HG02885 (cell line): ENCODE measurements at regions not wholly inside any gene's neighbourhood (a gene's known extent, or its start where the extent isn't known, plus 50 kb on each side); places are given as distances from the start of the nearest gene placed in this dataset.
A peak's percentile ranks its signal among the peaks of the same experiment; 100 is the strongest.
"Not testable (repeated sequence)": the region's sequence is repeated elsewhere in the genome, so short reads cannot be mapped to it uniquely, and the experiment has no call there.

Experiments used
- ATAC-seq: cut with Tn5 transposase; IDR thresholded peaks from one replicate; pipeline ENCODE4 v1.9.1; 2021; ENCODE audit warnings: mild to moderate bottlenecking; ENCODE audit not compliant: unreplicated experiment, poor library complexity

DNA sequence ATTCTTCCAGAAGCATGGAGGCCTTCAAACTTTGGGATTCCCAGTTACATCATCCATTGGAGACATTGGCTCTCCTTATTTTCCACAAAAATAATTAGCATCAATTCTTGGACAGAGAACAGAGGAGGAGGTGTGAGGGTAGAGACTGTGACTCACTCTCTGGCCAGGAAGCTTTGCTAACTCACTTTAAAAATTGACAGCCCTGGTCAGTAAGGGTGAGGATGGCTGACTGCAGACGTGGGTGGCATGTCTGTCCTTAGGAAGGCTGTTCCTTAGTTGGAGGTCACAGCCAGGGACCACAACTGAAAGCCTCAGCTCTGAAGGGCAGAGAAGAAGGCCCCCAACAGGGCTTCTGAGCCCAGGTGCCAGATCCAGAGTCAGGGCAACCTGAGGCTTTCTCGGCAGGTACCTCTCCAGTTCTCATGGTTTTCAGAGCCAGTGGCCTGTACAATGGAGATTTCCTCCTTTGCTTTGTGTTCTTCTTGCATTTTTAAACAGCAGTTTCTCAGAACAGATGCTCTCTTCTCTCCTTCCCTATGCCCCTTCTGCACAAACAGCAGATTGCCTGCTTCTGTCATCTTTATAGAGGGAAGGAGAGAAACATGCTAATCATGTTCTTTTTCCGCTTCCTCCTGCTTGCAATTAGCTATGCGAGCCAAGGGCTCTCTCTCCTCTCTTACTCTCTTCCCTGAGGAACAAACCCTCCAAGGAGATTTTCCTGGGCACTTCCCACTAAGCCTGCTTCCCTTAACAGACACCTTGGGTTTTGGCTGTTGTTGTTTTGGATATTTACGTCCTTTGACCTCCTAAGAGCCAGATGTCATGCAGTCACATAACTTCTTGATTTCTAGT lies 92.5 kb upstream of the ZNF366 start:
- no peak for ATAC-seq

GRCh38 chr5:72599065-72599433 lies 91.8 kb upstream of the ZNF366 start:
- ATAC-seq, result no peak

DNA sequence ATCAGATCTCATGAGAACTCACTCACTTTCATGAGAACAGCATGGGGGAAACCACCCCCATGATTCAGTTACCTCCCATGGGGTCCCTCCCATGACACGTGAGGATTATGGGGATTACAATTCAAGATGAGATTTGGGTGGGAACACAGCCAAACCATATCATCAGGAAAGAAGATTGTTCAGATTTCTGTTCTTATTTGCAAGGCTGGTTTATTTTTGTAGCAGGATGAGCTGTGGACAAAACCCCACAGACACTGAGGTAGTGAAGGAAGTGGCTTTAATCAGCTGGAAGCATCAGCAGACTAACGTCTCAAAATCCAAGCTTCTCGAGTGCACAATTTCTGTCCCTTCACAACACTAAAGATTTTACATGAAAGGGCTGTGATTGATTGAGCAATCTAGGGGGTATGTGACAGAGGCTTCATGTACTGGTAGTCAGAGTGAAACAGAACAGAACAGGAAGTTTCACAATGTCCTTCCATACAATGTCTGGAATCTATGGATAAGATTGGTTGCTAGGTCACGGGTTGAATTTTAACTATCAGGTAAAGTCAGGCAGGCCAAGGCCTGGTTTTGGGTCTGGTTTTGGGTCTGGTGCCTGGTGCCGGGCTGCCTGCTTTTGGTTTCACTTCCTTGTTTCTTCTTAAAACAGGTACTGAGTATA lies 91.3 kb upstream of the ZNF366 start:
- no peak for ATAC-seq

DNA sequence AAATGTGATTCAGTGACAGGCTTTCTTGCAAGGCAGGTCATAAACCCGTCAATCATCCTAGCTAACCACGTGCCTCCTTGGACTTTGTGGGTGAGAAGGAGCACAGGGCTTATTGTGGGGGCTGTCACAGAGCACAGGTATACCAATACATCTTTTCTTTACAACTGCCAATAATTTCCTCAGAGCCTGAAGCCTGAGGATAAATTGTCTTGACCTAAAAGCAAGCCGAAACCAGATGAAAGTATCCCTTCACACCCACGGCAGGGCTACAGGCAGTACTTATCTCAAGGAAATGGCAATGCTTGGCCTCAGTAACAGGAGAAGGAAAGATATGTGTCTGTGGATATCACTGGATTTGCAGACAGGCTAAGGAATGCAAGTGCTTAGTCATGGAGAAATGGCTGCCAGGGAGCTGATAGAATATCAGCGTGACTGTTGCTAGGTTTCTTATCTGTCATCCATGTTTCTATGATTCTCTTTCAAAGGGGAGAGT lies 90.3 kb upstream of the ZNF366 start:
- no peak for ATAC-seq

DNA sequence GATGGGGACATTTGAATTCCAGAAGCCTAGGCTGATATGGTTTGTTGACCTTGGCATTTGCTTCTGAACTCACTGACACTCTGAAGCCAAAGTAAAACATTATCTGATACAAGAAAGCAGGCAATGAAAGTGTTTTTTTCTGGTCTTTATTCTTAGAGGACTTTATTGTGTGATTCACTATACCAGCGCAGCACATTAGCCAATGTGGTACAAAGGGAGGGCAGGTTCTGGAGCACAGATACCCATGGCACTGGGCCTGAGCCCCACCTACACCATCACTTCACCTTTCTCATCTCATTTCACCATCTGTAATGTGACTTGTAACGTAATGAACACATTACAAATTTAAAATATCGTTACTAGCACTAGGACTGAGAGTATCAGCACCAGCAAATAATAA lies 89.7 kb upstream of the ZNF366 start:
- ATAC-seq, result no peak

GRCh38 chr5:72588640-72589039 lies 81.4 kb upstream of the ZNF366 start:
- no peak for ATAC-seq

GRCh38 chr5:72587661-72588308 lies 80.6 kb upstream of the ZNF366 start:
- ATAC-seq, result no peak

DNA sequence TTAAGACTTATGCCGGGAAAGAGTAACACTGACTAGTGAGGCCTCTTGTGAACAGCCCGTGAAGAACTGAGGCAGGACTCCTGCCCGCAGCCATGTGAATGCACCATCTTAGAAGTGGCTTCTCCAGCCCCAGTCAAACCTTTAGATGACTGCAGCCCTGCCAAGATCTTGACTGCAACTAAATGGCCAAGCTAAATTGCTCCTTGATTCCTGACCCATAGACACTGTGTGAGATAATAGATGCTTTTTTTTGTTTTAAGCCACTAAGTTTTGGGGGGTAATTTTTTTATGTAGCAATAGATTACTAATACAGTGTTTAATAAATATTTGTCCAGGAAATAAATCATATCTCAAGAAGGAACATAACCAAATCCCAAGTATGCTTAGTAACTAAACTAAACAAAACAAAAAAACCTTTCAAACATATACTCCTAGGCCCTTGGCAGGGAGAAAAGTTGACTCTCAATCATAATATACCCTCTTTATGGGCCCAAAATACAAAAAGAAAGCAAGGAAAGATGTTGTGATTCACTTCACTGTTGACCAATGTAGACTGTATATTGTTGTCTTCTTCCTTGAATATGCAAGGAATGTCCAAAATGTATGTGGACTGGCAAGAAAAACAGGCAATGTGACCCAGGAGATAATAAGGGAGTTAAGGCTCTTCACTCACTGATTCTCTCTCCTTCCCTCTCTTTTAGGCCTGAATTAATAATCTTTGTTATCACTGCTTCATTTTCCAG lies 79.7 kb upstream of the ZNF366 start:
- no peak for ATAC-seq

- peak; percentile 64 for ATAC-seq
These were observed 77.3 kb upstream of the ZNF366 start for GRCh38 chr5:72584466-72584865.

GRCh38 chr5:72579290-72579689 lies 72.1 kb upstream of the ZNF366 start:
- not testable (repeated sequence) for ATAC-seq

- no peak for ATAC-seq
These were observed 65.1 kb upstream of the ZNF366 start for GRCh38 chr5:72572236-72572765.

DNA sequence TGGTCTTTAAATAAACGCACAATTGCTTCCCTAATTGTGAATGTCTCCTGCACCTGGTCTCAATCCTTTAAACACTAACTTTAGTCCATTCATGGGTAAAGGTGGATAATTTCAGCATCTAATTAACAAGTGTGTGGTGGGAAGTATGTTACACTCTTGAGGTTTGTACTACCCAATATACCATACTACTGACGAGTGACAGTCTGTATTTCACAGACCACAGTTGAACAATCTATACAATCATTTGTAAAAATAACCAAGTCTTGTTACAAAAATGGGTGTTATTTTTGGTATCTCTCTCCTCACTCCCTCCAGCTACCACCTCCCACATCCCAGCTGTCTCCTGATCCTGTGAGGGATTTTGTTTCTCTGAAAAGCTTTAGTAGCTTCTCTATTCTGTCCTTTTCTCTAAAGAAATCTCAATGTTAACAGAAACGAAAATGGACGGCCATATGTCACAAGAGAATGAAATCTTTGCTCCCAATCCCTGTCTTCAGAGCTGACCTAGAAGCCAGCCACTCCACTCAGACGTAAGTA lies 62.3 kb upstream of the ZNF366 start:
- ATAC-seq, result no peak

- no peak for ATAC-seq
These were observed 59.5 kb upstream of the ZNF366 start for GRCh38 chr5:72566746-72567145.

- no peak for ATAC-seq
These were observed 58.5 kb upstream of the ZNF366 start for GRCh38 chr5:72565513-72566289.

- ATAC-seq, result no peak
These were observed 55.5 kb upstream of the ZNF366 start for GRCh38 chr5:72562717-72563116.

DNA sequence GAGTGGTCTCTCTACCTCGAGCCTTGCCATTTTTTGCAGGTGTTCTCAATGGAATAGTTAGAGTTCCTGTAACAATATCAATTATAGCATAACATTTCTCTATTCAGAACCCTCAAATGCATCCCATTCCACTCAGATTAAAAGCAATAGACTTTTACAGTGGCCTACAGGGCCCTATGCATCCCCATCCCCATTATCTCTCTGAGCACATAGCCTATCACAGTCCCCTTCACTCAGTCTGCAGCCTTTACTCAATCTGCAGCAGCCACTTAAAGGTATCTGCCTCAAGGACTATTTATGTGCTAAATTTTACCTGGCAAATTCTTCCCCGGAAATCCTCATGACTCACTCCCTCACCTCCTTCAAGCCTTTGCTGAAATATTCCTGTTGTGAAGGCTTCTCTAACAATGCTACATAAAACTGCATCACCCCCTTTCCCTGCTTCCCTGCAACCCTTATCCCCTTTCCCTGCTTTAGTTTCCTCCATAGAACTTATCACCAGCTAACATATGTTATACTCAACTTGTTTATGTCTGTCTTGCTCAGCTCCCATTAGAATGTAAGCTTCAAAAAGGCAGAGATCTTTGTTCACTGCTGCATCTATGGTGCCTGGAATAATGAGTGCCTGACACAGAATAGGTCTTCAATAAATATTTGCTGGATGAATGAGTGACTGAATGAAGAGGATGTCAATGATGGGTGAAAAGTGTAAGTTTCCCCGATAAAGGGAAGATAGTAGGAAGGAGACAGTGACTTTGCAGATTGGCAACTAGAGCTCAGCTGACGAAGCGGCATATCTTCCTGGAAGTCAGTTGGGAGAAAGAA lies 54.1 kb upstream of the ZNF366 start:
- ATAC-seq, result no peak

GRCh38 chr5:72559866-72560766 lies 52.9 kb upstream of the ZNF366 start:
- no peak for ATAC-seq
